Liver (tissue), 8 donors: ENCODE measurements at regions not wholly inside any gene's neighbourhood (a gene's known extent, or its start where the extent isn't known, plus 50 kb on each side); places are given as distances from the start of the nearest gene placed in this dataset.

Source experiments
- DNase-seq: peaks from one replicate; pipeline ENCODE4 v3.0.0-alpha.2; 2017; ENCODE audit warnings: low spot score
- H3K27ac ChIP-seq, 2 donors: one replicate each; pipeline ENCODE4 v1.7.0; 2013; ENCODE audit warnings: inconsistent platforms in 2 of 2, low read length in 2 of 2, control low read depth in 1 of 2, low read depth in 1 of 2, mild to moderate bottlenecking in 1 of 2
- H3K27me3 ChIP-seq, 4 donors: one replicate each; pipeline versions ENCODE4 v1.6.1 to v1.7.0; 2013; ENCODE audit warnings: low read length in 3 of 4, inconsistent platforms in 1 of 4, mild to moderate bottlenecking in 1 of 4, moderate library complexity in 1 of 4; ENCODE audit not compliant: control insufficient read depth in 4 of 4, insufficient read depth in 4 of 4
- H3K36me3 ChIP-seq, 4 donors: one replicate each; pipeline versions ENCODE4 v1.6.1 to v1.7.0; 2013; ENCODE audit warnings: low read length in 3 of 4, mild to moderate bottlenecking in 3 of 4, low read depth in 1 of 4, moderate library complexity in 1 of 4; ENCODE audit not compliant: control insufficient read depth in 4 of 4, insufficient read depth in 3 of 4
- H3K4me1 ChIP-seq, 4 donors: one replicate each; pipeline versions ENCODE4 v1.6.1 to v1.7.0; 2013; ENCODE audit warnings: low read length in 3 of 4, mild to moderate bottlenecking in 3 of 4, moderate library complexity in 1 of 4; ENCODE audit not compliant: control insufficient read depth in 4 of 4, insufficient read depth in 4 of 4
- H3K4me3 ChIP-seq, 3 donors: one replicate each; pipeline versions ENCODE4 v1.6.1 to v1.7.0; 2013; ENCODE audit warnings: low read length in 3 of 3, control low read depth in 1 of 3, low read depth in 1 of 3, mild to moderate bottlenecking in 1 of 3
- H3K9ac ChIP-seq, 2 donors: one replicate each; pipeline ENCODE4 v1.7.0; 2013; ENCODE audit warnings: low read length in 2 of 2, mild to moderate bottlenecking in 2 of 2, moderate library complexity in 2 of 2, control low read depth in 1 of 2, low read depth in 1 of 2
- H3K9me3 ChIP-seq, 4 donors: one replicate each; pipeline versions ENCODE4 v1.6.1 to v1.7.0; 2013; ENCODE audit warnings: low read length in 3 of 4; ENCODE audit not compliant: control insufficient read depth in 4 of 4
- CTCF ChIP-seq: fragments of 150-350 bp; IDR thresholded peaks from 2 replicates; pipeline ENCODE4 v1.5.1; 2017; ENCODE audit warnings: improper control_type of control experiment, low read depth, low read length; ENCODE audit not compliant: missing input control
- EGR1 ChIP-seq, 2 donors: IDR thresholded peaks; 2 replicates each; pipeline ENCODE4 v1.6.1; 2016 to 2018; ENCODE audit warnings: antibody characterized with exemption in 2 of 2, low read depth in 2 of 2
- FOXA1 ChIP-seq: IDR thresholded peaks from 2 replicates; pipeline ENCODE4 v1.6.1; 2016; ENCODE audit warnings: antibody characterized with exemption
- FOXA2 ChIP-seq: IDR thresholded peaks from 2 replicates; pipeline ENCODE4 v1.6.1; 2016; ENCODE audit warnings: antibody characterized with exemption
- GABPA ChIP-seq, 2 donors: IDR thresholded peaks in 1 of 2; conservative IDR thresholded peaks in 1 of 2; 2 replicates each; pipeline ENCODE4 v1.6.1; 2016; ENCODE audit warnings: antibody characterized with exemption in 2 of 2, mild to moderate bottlenecking in 1 of 2, moderate library complexity in 1 of 2
- HNF4A ChIP-seq, 2 donors: conservative IDR thresholded peaks; 2 replicates each; pipeline ENCODE4 v1.6.1; 2016; ENCODE audit warnings: antibody characterized with exemption in 2 of 2, mild to moderate bottlenecking in 2 of 2
- HNF4G ChIP-seq: IDR thresholded peaks from 2 replicates; pipeline ENCODE4 v1.6.1; 2016; ENCODE audit warnings: antibody characterized with exemption
- JUND ChIP-seq, 2 donors: IDR thresholded peaks; 2 replicates each; pipeline ENCODE4 v1.6.1; 2016; ENCODE audit warnings: antibody characterized with exemption in 2 of 2
- MAX ChIP-seq: IDR thresholded peaks from 2 replicates; pipeline ENCODE4 v1.6.1; 2016; ENCODE audit warnings: antibody characterized with exemption
- NR2F2 ChIP-seq: IDR thresholded peaks from 2 replicates; pipeline ENCODE4 v1.6.1; 2016; ENCODE audit warnings: antibody characterized with exemption
- RAD21 ChIP-seq, 2 donors: IDR thresholded peaks; 2 replicates each; pipeline ENCODE4 v1.6.1; 2016; ENCODE audit warnings: antibody characterized with exemption in 2 of 2, mild to moderate bottlenecking in 2 of 2
- REST ChIP-seq: IDR thresholded peaks from 2 replicates; pipeline ENCODE4 v1.6.1; 2016; ENCODE audit warnings: antibody characterized with exemption, mild to moderate bottlenecking
- RXRA ChIP-seq, 2 donors: IDR thresholded peaks; 2 replicates each; pipeline ENCODE4 v1.6.1; 2017 to 2018; ENCODE audit warnings: antibody characterized with exemption in 2 of 2, mild to moderate bottlenecking in 1 of 2
- SP1 ChIP-seq: IDR thresholded peaks from 2 replicates; pipeline ENCODE4 v1.6.1; 2018; ENCODE audit warnings: antibody characterized with exemption, mild to moderate bottlenecking
- TAF1 ChIP-seq: conservative IDR thresholded peaks from 2 replicates; pipeline ENCODE4 v1.6.1; 2016; ENCODE audit warnings: antibody characterized with exemption, mild to moderate bottlenecking
- YY1 ChIP-seq: IDR thresholded peaks from 2 replicates; pipeline ENCODE4 v1.6.1; 2016; ENCODE audit warnings: antibody characterized with exemption, mild to moderate bottlenecking
- ZBTB33 ChIP-seq: IDR thresholded peaks from 2 replicates; pipeline ENCODE4 v1.6.1; 2016; ENCODE audit warnings: antibody characterized with exemption
- WGBS: extraction: QIAGEN DNeasy Blood & Tissue Kit; methylation state at CpG from one replicate; pipeline ENCODE4 v1.1.7; 2013; 5-methylcytosine and 5-hydroxymethylcytosine counted together
- donor health status: healthy.
- donor health status: healthy.
- donor health status: healthy.
- donor health status: healthy.
- donor health status: healthy.

GRCh38 chr5:121218086-121218485 lies 633.6 kb upstream of the FTMT start:
- Histone ChIP-seq H3K27ac (no peak overlapping the region), H3K9me3 (peaks cover 0 to 2% (median under 1%) of the 10 kb centered on the region in 4 donors), H3K36me3 (no peaks in the 10 kb centered on the region), H3K4me1 (no peaks in the 10 kb centered on the region), H3K9ac (no peak overlapping the region), H3K27me3 (no peaks in the 10 kb centered on the region), H3K4me3 (no peak overlapping the region)
- TF ChIP-seq TAF1 (no peak), FOXA1 (no peak), NR2F2 (no peak), MAX (no peak), ZBTB33 (no peak), JUND (IDR thresholded peaks at IDR 0.05) (no peak), RXRA (IDR thresholded peaks at IDR 0.05) (no peak), YY1 (no peak), REST (no peak), HNF4A (conservative IDR thresholded peaks at IDR 0.05) (no peak), EGR1 (IDR thresholded peaks at IDR 0.05; ENCODE audit: low read depth in 2 of 2) (no peak), RAD21 (IDR thresholded peaks at IDR 0.05) (no peak)
- WGBS, result 28% methylated on average over 1 of the region's 1 CpG
- DNase-seq, result no peak

- Histone ChIP-seq H3K4me3 (no peak overlapping the region), H3K36me3 (no peaks in the 10 kb centered on the region), H3K9me3 (peaks cover 0 to 2% (median 0%) of the 10 kb centered on the region in 4 donors), H3K4me1 (no peaks in the 10 kb centered on the region), H3K27me3 (no peaks in the 10 kb centered on the region), H3K9ac (no peak overlapping the region), H3K27ac (no peak overlapping the region)
- 68% methylated on average over 3 of the region's 3 CpGs for WGBS
- no peak for DNase-seq
- TF ChIP-seq HNF4G (no peak), GABPA (IDR thresholded peaks at IDR 0.05 in 1 of 2, conservative IDR thresholded peaks at IDR 0.05 in 1 of 2) (no peak), ZBTB33 (no peak), FOXA1 (no peak), RXRA (IDR thresholded peaks at IDR 0.05) (no peak), MAX (no peak), RAD21 (IDR thresholded peaks at IDR 0.05) (no peak), HNF4A (conservative IDR thresholded peaks at IDR 0.05) (no peak), JUND (IDR thresholded peaks at IDR 0.05) (no peak), NR2F2 (no peak), EGR1 (IDR thresholded peaks at IDR 0.05; ENCODE audit: low read depth in 2 of 2) (no peak), SP1 (no peak), TAF1 (no peak), FOXA2 (no peak), CTCF (no peak)
These were observed 630.2 kb upstream of the FTMT start for GRCh38 chr5:121221483-121221882.
